Kidney epithelial cell (primary cell): ENCODE measurements at regions not wholly inside any gene's neighbourhood (a gene's known extent, or its start where the extent isn't known, plus 50 kb on each side); places are given as distances from the start of the nearest gene placed in this dataset.

Experiments used
- DNase-seq: peaks from one replicate; pipeline ENCODE4 v3.0.0-alpha.2; 2010; ENCODE audit warnings: low read depth
- H3K27me3 ChIP-seq: 2 replicates; pipeline ENCODE4 v1.6.0; 2011; ENCODE audit warnings: low read length; ENCODE audit not compliant: control insufficient read depth, insufficient read depth
- H3K36me3 ChIP-seq: 2 replicates; pipeline ENCODE4 v1.5.1; 2011; ENCODE audit warnings: low read length; ENCODE audit not compliant: control insufficient read depth, insufficient read depth
- H3K4me3 ChIP-seq: 2 replicates; pipeline ENCODE4 v1.5.1; 2011; ENCODE audit warnings: low read depth, mild to moderate bottlenecking, control low read depth, low read length
- CTCF ChIP-seq: IDR thresholded peaks from 2 replicates; pipeline ENCODE4 v1.5.1; 2011; ENCODE audit warnings: mild to moderate bottlenecking, moderate library complexity, low read length, control low read depth, inconsistent platforms; ENCODE audit not compliant: insufficient read depth, poor library complexity, severe bottlenecking

- peak; percentile 9 for TF ChIP-seq CTCF
- no peak overlapping the region for H3K4me3 ChIP-seq
- no peaks in the 10 kb centered on the region for H3K27me3 ChIP-seq
- DNase-seq, result no peak
- H3K36me3 ChIP-seq, result no peaks in the 10 kb centered on the region
Observed at GRCh38 chr4:171067422-171067821, 745.8 kb upstream of the GALNTL6 start.

GRCh38 chr4:171049380-171049779, 763.8 kb upstream of the GALNTL6 start:
- H3K4me3 ChIP-seq, result no peak overlapping the region
- H3K27me3 ChIP-seq, result no peaks in the 10 kb centered on the region
- DNase-seq, result no peak
- H3K36me3 ChIP-seq, result no peaks in the 10 kb centered on the region
- TF ChIP-seq CTCF, result no peak

GRCh38 chr4:171042989-171043524, 770.1 kb upstream of the GALNTL6 start:
- no peak overlapping the region for H3K4me3 ChIP-seq
- no peaks in the 10 kb centered on the region for H3K36me3 ChIP-seq
- no peak for DNase-seq
- TF ChIP-seq CTCF, result no peak
- H3K27me3 ChIP-seq, result no peaks in the 10 kb centered on the region

- DNase-seq, result no peak
- no peaks in the 10 kb centered on the region for H3K27me3 ChIP-seq
- H3K36me3 ChIP-seq, result no peaks in the 10 kb centered on the region
- no peak overlapping the region for H3K4me3 ChIP-seq
- TF ChIP-seq CTCF, result no peak
Observed at GRCh38 chr4:171035909-171036308, 777.3 kb upstream of the GALNTL6 start.

- DNase-seq, result no peak
- H3K27me3 ChIP-seq, result no peaks in the 10 kb centered on the region
- no peaks in the 10 kb centered on the region for H3K36me3 ChIP-seq
- H3K4me3 ChIP-seq, result no peak overlapping the region
- no peak for TF ChIP-seq CTCF
Observed at GRCh38 chr4:171031338-171031737, 781.9 kb upstream of the GALNTL6 start.

- no peak overlapping the region for H3K4me3 ChIP-seq
- DNase-seq, result peak; percentile 1
- TF ChIP-seq CTCF, result no peak
Observed at GRCh38 chr4:171025776-171026175, 787.4 kb upstream of the GALNTL6 start.

More at GRCh38 chr4:171025776-171026175, 787.4 kb upstream of the GALNTL6 start:
- Histone ChIP-seq H3K27me3 (no peaks in the 10 kb centered on the region), H3K36me3 (no peaks in the 10 kb centered on the region)
